ENCODE measurements at regions not wholly inside any gene's neighbourhood (a gene's known extent, or its start where the extent isn't known, plus 50 kb on each side); places are given as distances from the start of the nearest gene placed in this dataset.
"Not testable (repeated sequence)": the region's sequence is repeated elsewhere in the genome, so short reads cannot be mapped to it uniquely, and the experiment has no call there.

DNA sequence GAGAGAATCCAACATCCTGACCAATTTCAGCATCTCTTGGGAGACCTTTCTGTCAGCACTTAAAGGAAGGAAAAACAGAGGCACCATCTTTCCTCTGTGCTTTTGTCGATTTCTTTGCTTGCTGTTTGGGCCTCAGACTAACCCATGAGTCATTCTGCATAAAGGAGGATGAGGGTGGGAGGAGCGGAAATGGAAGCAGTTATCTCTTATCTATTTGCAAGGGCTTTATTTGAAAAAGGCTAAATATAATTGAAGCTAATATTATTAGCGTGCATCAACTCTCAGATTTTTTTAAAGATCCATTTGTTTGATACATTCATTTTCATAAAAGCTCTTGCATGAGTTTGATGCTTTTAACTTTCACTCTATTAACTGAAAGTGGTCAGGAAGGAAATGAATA is 72.9 kb downstream of the ZNF622 start:
- DNase-seq (ENCODE audit: extremely low read depth, low read depth): no peak

DNA sequence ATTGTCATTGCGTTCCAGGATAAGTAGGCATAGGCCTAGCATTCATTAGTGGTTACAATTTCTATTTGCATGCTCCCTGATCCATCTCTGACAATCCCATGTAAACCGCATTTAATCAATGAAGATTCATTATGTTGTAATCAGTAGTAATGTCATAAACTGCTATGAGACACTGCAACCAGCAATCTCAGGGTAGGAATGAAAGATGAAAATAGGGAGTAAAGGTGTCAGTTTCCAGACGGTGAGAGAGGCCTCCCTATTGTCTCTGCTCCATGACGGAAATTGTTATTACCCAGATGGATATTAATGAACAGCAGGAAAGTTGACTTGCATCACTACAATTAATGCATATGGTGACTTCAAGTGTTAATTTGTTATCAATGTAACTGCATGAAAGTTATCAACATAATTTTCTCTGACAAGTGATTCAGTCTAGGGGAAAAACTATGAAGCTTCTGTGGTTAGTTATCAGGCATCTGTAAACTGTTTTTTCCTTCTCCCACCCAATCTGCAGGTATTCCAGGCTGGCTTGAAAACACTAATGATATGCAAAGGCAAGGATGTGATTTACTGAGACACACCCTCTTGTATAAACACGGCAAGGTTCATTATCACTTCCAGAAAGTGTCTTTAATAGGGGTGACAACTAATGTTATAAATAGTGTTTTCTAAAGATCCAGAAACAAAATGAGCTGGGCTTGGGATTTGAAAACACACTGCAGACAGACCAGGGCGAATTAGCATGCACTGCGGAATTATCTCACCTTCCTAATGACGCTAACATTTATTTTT is 73.5 kb downstream of the ZNF622 start:
- DNase-seq (ENCODE audit: extremely low read depth, low read depth): no peak

- no peak for DNase-seq (ENCODE audit: extremely low read depth, low read depth)
Measured at GRCh38 chr5:16390825-16391224, 74.8 kb downstream of the ZNF622 start.

DNA sequence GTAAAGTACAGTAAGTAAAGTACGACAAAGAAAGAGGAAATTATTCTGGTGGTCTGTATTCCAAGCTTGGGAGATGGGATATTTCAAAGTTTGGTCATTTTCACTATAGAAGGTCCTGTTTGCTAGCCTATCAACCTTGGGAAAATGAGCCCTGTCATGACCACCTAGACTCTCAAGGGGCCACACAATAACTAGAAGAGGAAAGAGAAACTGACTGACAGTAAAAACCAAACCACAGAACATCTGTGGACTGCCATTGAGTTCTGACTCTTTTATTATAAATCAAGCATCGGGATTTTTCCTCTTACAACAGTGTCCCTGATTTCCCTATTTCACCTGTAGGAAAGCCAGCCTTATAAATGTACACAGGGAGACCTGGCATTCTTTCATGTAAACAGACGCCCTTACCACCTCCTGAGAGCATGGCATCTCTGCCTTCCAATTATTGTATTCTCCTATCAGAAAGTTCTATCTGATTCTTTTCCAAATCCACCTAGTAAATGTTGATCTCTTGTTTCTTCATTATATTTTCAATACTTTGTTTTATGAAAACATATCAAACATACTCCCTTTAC is 80.0 kb downstream of the ZNF622 start:
- DNase-seq (ENCODE audit: extremely low read depth, low read depth): no peak

- DNase-seq (ENCODE audit: extremely low read depth, low read depth): no peak
Measured at GRCh38 chr5:16384804-16385203, 80.8 kb downstream of the ZNF622 start.

DNA sequence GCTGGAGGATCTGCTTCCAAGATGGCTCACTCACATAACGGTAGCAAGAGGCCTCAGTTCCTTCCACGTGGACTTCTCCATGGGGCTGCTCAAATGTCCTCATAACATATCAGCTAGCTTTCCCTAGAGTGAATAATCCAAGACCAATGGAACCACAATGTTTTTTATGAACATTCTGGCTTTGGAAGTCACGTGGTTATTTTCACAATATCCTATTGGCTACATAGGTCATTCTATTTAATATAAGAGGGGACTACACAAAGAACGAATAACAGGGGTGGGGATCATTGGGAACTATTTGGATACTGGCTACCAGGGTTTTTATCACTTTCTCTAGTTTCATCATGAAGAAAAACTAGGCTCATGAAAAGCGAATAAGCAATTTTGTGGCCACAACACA is 81.4 kb downstream of the ZNF622 start:
- no peak for DNase-seq (ENCODE audit: extremely low read depth, low read depth)

DNA sequence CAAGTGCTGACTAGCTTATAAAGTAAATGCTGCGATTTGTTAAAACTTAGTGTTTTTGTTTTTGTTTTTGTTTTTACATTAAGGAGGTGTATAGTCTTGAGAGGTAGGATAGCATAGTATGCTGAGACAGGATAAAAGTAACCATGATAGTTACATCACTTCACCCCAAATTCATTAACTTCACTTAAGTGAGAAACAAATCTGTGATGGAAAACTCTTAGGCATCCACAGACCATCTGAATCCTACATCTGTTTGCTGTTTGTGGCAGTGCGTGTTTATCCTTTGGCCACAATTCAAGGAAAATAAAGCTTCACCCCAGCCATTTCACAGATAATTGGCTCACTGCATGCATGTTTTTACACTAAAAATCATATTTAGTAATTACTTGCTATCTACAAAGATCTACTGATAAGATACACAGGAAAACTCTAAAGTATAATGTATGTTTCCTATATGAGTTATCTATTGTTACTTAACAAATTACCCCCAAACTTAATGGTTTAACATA is 82.0 kb downstream of the ZNF622 start:
- DNase-seq (ENCODE audit: extremely low read depth, low read depth): no peak

GRCh38 chr5:16382047-16382446 is 83.6 kb downstream of the ZNF622 start:
- DNase-seq (ENCODE audit: extremely low read depth, low read depth): no peak

DNA sequence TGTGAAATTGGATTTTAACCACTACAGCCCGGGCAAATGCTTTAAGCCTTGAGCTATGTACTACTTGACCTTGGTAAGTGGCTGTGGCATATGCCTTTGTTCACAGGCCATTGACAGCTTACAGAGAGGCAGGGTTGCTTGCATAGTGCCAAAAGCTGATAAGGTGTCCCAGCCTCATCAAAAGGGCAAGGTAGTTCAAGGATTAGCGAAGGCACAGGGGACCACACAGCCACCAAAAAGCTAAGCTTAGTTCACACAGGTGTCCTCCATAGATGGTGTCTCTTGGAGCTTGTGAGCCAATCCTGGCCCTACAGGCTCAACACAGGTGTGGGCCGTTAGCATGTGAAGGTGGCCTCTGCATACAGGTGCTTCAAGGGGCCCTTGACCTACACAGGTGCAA is 86.8 kb downstream of the ZNF622 start:
- no peak for DNase-seq (ENCODE audit: extremely low read depth, low read depth)

DNA sequence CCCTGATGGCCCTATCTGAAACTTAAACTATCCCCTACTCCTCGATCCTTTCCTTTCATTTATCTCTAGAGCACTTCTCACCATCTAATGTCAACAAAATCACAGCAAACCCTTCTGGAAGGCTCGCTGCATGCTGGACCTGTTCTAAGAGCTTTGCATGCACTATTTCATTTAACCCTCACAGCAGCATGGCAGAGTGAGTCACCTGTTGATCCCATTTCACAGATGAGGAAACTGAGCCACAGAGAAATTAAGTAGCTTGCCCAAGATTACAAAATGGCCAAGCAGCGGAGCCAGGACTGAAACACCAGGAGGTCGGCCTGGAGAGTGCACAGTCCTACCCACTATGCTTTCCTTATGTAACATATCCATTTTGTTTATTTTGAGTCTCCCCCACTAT is 93.1 kb downstream of the ZNF622 start:
- DNase-seq (ENCODE audit: extremely low read depth, low read depth): no peak

DNA sequence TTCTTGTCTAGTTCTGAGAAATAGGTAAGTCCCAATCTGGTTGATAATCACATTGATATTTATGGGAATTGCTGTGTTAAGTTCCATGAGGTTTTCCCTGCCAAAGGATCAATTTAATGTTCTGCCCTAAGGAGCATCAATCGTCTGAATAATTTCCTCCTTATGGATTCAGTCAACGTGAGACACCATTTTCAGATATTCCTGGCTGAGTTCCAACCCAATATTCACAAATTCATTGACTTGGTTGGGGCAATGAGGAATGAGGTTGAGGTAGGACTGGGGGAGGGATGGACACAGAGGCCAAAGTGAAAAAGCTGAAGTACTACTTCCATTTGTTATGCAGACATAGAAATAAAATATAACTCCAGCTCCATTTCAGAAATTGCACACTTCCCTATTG is 99.1 kb downstream of the ZNF622 start:
- no peak for DNase-seq (ENCODE audit: extremely low read depth, low read depth)

- no peak for DNase-seq (ENCODE audit: extremely low read depth, low read depth)
Measured at GRCh38 chr5:16364910-16365309, 100.7 kb downstream of the ZNF622 start.

GRCh38 chr5:16353439-16353838 is 112.2 kb downstream of the ZNF622 start:
- not testable (repeated sequence) for DNase-seq (ENCODE audit: extremely low read depth, low read depth)

GRCh38 chr5:16350816-16351215 is 114.8 kb downstream of the ZNF622 start:
- DNase-seq (ENCODE audit: extremely low read depth, low read depth): no peak

DNA sequence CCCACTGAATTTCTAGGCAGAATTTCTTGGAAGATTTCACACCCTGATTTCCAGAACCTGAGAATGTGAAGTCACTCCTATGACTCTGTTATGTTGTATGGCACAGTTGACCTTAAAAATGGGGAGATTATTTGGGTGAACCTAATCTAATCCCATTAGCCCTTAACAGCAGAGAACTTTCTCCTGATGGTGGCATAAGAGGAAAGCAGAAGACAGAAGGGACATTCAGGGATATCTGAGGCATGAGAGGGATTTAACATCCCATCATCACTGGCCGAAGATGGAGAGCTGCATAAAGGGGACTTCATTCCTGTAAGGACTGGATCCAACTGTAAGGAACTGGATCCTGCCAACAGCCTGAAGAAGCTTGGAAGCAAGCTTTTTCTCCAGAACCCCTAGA is 119.2 kb downstream of the ZNF622 start:
- DNase-seq (ENCODE audit: extremely low read depth, low read depth): no peak

DNA sequence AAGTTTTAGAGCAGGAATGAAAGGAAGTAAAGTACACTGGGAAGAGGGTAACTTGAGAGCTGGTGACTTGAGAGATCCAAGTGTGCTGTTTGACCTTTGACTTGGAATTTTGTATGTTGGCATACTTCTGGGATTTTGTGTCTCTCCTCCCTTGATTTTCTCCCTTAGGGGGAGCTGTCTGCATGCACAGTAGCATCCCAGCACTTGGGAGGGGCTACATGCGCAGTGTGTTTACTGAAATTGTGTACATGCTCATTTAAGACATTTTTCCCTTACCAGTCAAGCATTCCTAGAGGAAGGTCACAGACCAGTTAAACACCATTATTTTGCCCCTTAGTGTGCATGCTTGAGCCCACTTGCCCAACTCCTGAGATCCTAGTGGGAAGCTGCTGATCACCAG is 120.1 kb downstream of the ZNF622 start:
- no peak for DNase-seq (ENCODE audit: extremely low read depth, low read depth)

- DNase-seq (ENCODE audit: extremely low read depth, low read depth): no peak
Measured at GRCh38 chr5:16326137-16326536, 139.5 kb downstream of the ZNF622 start.

GRCh38 chr5:16321284-16321683 is 141.7 kb upstream of the MARCHF11 start:
- DNase-seq (ENCODE audit: extremely low read depth, low read depth): no peak

DNA sequence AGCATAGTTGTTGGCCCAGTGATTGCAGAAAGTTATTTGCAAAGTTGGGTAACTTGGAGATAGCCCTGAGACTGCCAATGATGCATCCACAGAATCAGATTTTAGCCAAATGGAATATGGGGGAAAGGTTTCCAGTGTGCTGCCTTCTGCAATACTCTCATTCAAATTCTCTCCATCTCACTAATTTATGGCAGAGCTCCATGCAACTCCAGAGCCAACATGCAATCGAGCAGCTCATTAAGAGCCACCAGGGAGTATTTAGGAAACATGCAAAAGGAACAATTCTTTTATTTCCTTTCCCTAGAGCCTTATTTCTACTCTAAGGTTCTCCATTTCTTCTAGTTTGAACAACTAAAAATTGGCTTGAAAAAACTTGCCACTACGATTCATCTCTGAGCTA is 135.9 kb upstream of the MARCHF11 start:
- DNase-seq (ENCODE audit: extremely low read depth, low read depth): no peak

DNA sequence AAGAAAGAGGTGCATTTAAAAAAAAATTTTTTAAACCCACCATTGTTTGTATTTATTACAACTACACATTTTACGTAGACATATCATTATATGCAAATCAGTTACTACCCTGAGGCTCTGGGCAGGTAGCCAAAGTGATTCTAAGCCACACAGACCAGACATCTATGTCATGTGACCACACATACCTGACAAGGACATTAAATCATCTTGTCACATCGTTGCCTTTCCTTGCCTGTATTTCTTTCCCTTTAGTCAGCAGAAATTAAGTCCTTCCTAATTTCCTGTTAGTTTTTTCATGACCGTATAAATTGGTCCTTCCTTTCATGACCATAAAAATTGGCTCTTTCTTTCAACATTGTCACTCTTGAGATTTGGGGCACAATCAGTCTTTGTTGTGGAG is 134.2 kb upstream of the MARCHF11 start:
- DNase-seq (ENCODE audit: extremely low read depth, low read depth): no peak

- DNase-seq (ENCODE audit: extremely low read depth, low read depth): no peak
Measured at GRCh38 chr5:16312785-16313184, 133.2 kb upstream of the MARCHF11 start.

DNA sequence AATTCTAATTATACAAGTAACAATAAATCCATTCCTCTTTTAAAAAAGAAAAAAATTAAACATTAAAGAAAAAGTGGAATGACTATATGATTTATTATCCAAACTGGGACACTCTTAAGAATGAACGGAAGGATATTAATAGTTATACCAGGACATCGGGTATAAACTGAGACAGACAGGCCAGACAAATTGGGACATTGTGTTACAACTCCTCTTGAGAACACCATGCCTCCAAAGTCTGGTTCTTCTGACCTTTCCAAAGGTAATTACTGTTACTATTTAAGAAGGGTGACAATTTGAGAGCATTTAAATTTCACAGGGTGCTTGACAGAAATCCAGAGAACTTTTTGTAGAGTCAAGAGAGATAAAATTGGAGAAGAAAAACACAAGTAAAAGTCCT is 132.1 kb upstream of the MARCHF11 start:
- DNase-seq (ENCODE audit: extremely low read depth, low read depth): no peak
